Skeletal muscle satellite cell (primary cell): ENCODE measurements at regions not wholly inside any gene's neighbourhood (a gene's known extent, or its start where the extent isn't known, plus 50 kb on each side); places are given as distances from the start of the nearest gene placed in this dataset.
A peak's percentile ranks its signal among the peaks of the same experiment; 100 is the strongest.

Experiments
- H3K27me3 ChIP-seq: 2 replicates; pipeline ENCODE4 v1.7.0; 2013; ENCODE audit warnings: low read length; ENCODE audit not compliant: control insufficient read depth, insufficient read depth
- H3K36me3 ChIP-seq: 2 replicates; pipeline ENCODE4 v1.7.0; 2013; ENCODE audit warnings: mild to moderate bottlenecking, control low read depth, low read length; ENCODE audit not compliant: insufficient read depth
- H3K4me1 ChIP-seq: 2 replicates; pipeline ENCODE4 v1.7.0; 2013; ENCODE audit warnings: low read length; ENCODE audit not compliant: control insufficient read depth, insufficient read depth
- H3K4me2 ChIP-seq: 2 replicates; pipeline ENCODE4 v1.7.0; 2013; ENCODE audit warnings: mild to moderate bottlenecking, low read length
- H3K4me3 ChIP-seq: 2 replicates; pipeline ENCODE4 v1.7.0; 2013; ENCODE audit warnings: low read length
- H3K9ac ChIP-seq: 2 replicates; pipeline ENCODE4 v1.7.0; 2013; ENCODE audit warnings: mild to moderate bottlenecking, low read depth, low read length, moderate library complexity
- H3K9me3 ChIP-seq: replicated peaks from 2 replicates; pipeline ENCODE4 v1.7.0; 2013; ENCODE audit warnings: mild to moderate bottlenecking, control low read depth, low read length

GRCh38 chr17:71699907-71700306 is 420.9 kb upstream of the SOX9 start:
- Histone ChIP-seq H3K36me3 (no peaks in the 10 kb centered on the region), H3K4me3 (no peak overlapping the region), H3K4me2 (no peak overlapping the region), H3K9ac (no peak overlapping the region), H3K9me3 (no peaks in the 10 kb centered on the region), H3K27me3 (no peaks in the 10 kb centered on the region), H3K4me1 (no peaks in the 10 kb centered on the region)

GRCh38 chr17:71703701-71704100 is 417.1 kb upstream of the SOX9 start:
- Histone ChIP-seq H3K9me3 (no peaks in the 10 kb centered on the region), H3K4me3 (no peak overlapping the region), H3K27me3 (no peaks in the 10 kb centered on the region), H3K9ac (no peak overlapping the region), H3K36me3 (no peaks in the 10 kb centered on the region), H3K4me1 (no peaks in the 10 kb centered on the region), H3K4me2 (no peak overlapping the region)

DNA sequence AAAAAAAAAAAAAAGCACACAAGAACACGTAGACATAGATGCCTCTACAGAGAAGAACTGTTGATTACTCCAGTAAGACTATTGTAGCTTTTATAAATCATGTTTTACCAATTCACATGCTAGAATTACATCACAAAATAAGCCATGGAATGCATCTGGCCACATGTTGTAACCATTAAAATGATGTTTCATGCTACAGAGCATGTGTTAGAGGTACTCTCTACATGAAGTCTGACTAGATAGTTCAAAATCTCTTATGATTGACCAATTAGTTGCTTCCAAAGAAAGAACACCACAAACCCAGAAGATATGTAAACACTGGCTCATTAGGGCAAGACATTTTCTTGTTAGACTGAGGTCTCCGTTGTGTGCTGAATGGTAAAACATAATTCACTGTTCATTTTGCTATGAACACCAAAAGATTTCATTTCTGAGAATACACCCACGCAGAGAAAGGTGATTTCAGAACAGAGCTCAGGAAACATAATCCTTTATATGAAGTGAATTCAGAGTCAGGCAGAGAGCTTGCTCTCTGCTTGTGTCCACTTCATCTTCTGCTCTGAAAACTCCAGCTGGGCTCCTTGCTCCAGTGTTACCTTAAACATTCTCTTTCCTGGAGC is 411.4 kb upstream of the SOX9 start:
- no peak overlapping the region for H3K9ac ChIP-seq
- no peaks in the 10 kb centered on the region for H3K9me3 ChIP-seq
- H3K36me3 ChIP-seq = no peaks in the 10 kb centered on the region

GRCh38 chr17:71709946-71710345 is 410.9 kb upstream of the SOX9 start:
- Histone ChIP-seq H3K4me3 (no peak overlapping the region), H3K4me2 (no peak overlapping the region), H3K36me3 (no peaks in the 10 kb centered on the region), H3K4me1 (no peaks in the 10 kb centered on the region), H3K9ac (no peak overlapping the region), H3K27me3 (no peaks in the 10 kb centered on the region), H3K9me3 (no peaks in the 10 kb centered on the region)

More for the DNA sequence above, 411.4 kb upstream of the SOX9 start:
- no peak overlapping the region for H3K4me2 ChIP-seq
- no peaks in the 10 kb centered on the region for H3K4me1 ChIP-seq
- no peaks in the 10 kb centered on the region for H3K27me3 ChIP-seq
- no peak overlapping the region for H3K4me3 ChIP-seq

DNA sequence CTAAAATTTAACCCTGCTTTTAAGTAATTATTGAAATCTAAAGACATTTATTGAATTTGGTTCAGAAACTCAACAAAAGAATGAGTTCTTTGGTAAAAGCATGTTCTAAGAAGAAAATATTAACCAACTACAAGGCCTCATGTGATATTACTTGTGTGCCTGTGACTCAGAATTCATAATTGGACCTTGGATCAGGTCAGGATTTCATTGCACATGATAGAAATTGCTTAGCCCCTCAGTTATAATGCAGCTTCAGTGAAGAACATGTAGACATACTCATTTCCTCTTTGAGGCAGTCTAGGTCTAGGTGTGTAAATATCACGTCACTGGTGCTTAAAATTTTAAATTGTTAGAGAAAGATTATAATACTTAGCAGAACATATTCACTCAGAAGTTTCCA is 410.0 kb upstream of the SOX9 start:
- Histone ChIP-seq H3K9me3 (no peaks in the 10 kb centered on the region), H3K4me3 (no peak overlapping the region), H3K27me3 (no peaks in the 10 kb centered on the region), H3K36me3 (no peaks in the 10 kb centered on the region), H3K4me1 (no peaks in the 10 kb centered on the region), H3K4me2 (no peak overlapping the region), H3K9ac (no peak overlapping the region)

- Histone ChIP-seq H3K36me3 (no peaks in the 10 kb centered on the region), H3K4me3 (no peak overlapping the region), H3K27me3 (no peaks in the 10 kb centered on the region), H3K4me1 (no peaks in the 10 kb centered on the region), H3K9ac (no peak overlapping the region), H3K9me3 (no peaks in the 10 kb centered on the region), H3K4me2 (no peak overlapping the region)
These were observed 407.0 kb upstream of the SOX9 start for GRCh38 chr17:71713846-71714245.

DNA sequence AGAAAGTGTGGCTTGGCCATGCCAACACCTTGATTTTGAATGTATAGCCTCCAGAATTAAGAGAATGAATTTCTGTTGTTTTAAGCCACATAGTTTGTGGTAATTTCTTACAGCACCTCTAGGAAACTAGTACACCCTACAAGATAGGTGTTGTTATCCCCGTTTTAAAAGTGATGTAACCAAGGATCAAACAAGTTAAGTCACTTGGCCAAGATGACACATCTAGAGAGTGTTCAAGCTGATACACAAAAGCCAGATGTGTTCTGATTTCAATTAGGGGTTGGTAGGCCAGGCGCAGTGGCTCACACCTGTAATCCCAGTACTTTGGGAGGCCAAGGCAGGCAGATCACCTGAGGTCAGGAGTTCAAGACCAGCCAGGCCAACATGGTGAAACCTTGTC is 396.5 kb upstream of the SOX9 start:
- H3K9me3 ChIP-seq = no peaks in the 10 kb centered on the region
- H3K4me2 ChIP-seq = no peak overlapping the region
- H3K4me1 ChIP-seq = no peaks in the 10 kb centered on the region
- no peak overlapping the region for H3K9ac ChIP-seq
- no peaks in the 10 kb centered on the region for H3K36me3 ChIP-seq
- H3K27me3 ChIP-seq = no peaks in the 10 kb centered on the region
- no peak overlapping the region for H3K4me3 ChIP-seq

GRCh38 chr17:71725811-71726210 is 395.0 kb upstream of the SOX9 start:
- Histone ChIP-seq H3K4me1 (no peaks in the 10 kb centered on the region), H3K9ac (no peak overlapping the region), H3K4me3 (no peak overlapping the region), H3K36me3 (no peaks in the 10 kb centered on the region), H3K9me3 (no peaks in the 10 kb centered on the region), H3K4me2 (no peak overlapping the region), H3K27me3 (no peaks in the 10 kb centered on the region)

GRCh38 chr17:71726341-71726740 is 394.5 kb upstream of the SOX9 start:
- H3K36me3 ChIP-seq = no peaks in the 10 kb centered on the region
- H3K27me3 ChIP-seq = no peaks in the 10 kb centered on the region
- H3K4me1 ChIP-seq = no peaks in the 10 kb centered on the region
- no peak overlapping the region for H3K4me3 ChIP-seq
- no peaks in the 10 kb centered on the region for H3K9me3 ChIP-seq
- peak overlapping the region; percentile 54 for H3K4me2 ChIP-seq
- H3K9ac ChIP-seq = no peak overlapping the region

DNA sequence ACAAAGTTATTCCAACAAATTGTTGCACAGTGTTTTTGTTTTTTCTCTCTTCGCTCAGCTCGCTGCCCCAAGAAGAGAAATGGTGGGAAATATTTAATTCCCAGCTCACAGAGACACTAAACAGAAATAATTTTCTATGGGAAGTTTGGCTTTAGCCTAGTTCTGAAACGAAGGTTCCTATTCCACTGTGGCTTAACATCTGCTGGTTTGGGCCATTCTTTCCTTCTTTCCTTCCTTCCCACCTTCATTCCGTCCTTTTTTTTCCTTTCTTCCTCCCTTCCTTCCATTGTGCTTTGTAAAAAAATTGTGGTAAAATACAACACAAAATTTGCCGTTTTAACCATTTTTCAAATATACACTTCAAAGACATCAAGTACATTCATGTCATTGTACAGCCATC is 393.5 kb upstream of the SOX9 start:
- Histone ChIP-seq H3K4me3 (no peak overlapping the region), H3K27me3 (no peaks in the 10 kb centered on the region), H3K36me3 (no peaks in the 10 kb centered on the region), H3K4me2 (no peak overlapping the region), H3K9ac (no peak overlapping the region), H3K4me1 (no peaks in the 10 kb centered on the region), H3K9me3 (no peaks in the 10 kb centered on the region)

GRCh38 chr17:71727723-71728122 is 393.1 kb upstream of the SOX9 start:
- H3K36me3 ChIP-seq = no peaks in the 10 kb centered on the region
- H3K4me2 ChIP-seq = no peak overlapping the region
- H3K4me3 ChIP-seq = no peak overlapping the region
- no peaks in the 10 kb centered on the region for H3K9me3 ChIP-seq
- no peaks in the 10 kb centered on the region for H3K4me1 ChIP-seq
- no peak overlapping the region for H3K9ac ChIP-seq
- H3K27me3 ChIP-seq = no peaks in the 10 kb centered on the region

DNA sequence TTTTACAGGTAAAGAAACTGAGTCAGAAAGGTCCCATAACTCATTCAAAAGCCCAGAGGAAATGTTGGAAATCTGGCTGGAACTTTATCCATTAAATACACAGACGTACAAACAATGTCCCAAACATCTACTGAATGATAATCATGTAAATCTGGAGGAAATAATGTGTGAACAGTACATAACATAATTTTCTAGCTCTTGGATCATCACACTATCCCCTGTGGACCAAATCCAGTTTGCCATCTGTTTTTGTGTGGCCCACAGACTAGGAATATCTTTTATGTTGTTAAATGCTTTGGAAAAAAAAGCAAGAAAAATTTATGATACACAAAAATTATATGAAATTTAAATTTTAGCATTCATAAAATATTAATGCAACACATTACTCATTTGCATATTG is 389.9 kb upstream of the SOX9 start:
- no peak overlapping the region for H3K4me3 ChIP-seq
- no peaks in the 10 kb centered on the region for H3K36me3 ChIP-seq
- H3K4me2 ChIP-seq = no peak overlapping the region
- H3K27me3 ChIP-seq = no peaks in the 10 kb centered on the region
- no peak overlapping the region for H3K9ac ChIP-seq
- H3K9me3 ChIP-seq = no peaks in the 10 kb centered on the region
- no peaks in the 10 kb centered on the region for H3K4me1 ChIP-seq
